RCC 7860 (cell line): ENCODE measurements at regions not wholly inside any gene's neighbourhood (a gene's known extent, or its start where the extent isn't known, plus 50 kb on each side); places are given as distances from the start of the nearest gene placed in this dataset.

Source experiments
- DNase-seq: peaks from one replicate; pipeline ENCODE4 v3.0.0-alpha.2; 2015; ENCODE audit warnings: low spot score
- FAIRE-seq: peaks from 2 replicates; lab custom pipeline; 2012; peaks lifted over from hg19 to GRCh38; lab: Jason Lieb, UNC

DNA sequence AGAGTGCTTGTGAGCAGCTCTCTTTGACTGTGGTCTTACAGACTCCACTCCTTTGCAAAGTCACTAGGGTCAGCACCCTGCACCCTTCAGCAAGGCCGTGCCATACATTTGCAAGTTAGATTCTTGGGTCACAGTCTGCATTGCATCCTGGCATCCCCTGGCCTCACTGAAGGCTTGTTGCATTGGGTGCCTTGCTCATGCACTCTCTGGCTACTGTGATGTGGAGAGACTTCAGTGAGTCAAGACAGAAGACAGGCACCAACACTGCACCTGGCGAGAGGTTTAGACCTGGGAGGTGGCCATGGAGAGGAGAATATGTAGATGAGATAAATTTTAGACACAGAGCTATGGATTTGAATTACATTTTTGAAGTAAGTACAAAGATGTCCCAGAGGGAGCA is 146.4 kb upstream of the COPS8 start:
- DNase-seq (no peak), FAIRE-seq (no peak)

DNA sequence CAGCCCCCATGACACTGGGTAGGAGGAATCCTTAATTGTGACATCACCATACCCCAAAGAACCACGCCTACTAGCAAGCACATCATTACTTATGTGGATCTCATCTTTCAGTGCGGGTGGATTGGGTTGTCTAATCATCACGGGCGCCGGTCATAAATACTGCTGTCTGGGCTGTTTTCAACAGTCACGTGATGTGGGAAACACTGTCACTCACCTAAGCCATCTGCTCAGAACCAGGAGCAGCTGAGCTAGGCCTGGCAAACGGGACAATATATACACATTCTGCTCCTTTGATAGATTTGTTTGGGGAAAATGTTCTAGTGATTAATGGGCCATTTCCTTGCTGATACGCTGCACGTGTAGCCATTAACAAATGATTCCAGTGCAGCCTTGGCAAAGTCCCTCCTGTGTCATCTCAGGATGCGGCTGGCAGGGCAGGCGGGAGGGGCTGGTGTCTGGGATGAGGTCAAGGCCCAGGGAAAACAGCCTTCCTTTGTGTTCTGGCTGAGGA is 145.9 kb upstream of the COPS8 start:
- DNase-seq (no peak), FAIRE-seq (no peak)

DNA sequence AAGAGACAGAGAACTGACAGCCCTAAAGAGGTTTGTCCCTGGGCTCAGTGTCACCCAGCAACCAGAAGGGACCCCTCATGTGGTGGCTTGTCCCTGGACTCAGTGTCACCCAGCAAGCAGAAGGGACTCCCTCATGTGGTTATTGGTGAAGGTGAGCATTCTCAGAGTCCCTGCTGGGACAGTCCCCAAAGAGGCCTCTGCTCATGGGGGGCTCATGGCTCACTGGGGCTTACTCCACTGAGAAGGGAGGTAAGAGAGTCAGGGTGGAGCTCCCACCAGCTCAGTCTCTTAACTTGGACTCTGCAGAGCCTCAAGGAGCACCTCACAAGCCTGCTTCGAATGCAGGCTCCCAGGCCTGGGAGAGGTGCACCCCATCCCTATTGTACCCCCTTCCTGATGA is 145.2 kb upstream of the COPS8 start:
- FAIRE-seq (no peak), DNase-seq (no peak)

DNA sequence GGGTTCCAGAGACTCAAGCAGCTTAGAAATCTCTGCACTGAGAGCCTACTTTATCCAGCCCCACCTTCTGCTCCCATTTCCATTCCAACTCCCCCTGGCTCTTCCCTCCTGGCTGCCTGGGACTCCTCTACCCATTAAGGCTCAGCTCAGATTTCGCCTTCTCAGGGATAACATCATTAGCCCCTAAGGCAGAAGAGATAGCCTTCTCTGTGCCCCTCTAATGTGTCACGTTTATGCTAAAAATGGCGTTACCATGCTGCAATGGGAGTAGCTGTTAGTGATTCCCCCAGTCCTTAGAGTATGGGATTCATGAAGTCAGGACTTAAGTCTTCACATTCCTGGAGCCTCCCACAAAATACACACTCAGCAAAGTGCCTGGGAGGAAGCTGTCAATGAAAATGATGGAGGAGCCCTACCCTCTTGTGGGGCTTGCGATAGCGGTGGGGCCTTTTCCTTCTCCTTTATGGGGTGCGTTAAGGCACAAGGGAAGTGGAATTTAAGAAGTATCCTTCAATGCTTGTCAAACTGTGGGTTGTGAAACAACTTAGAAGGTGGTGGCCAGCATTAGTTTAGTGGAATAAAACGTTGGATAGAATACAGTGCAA is 144.7 kb upstream of the COPS8 start:
- no peak for FAIRE-seq
- no peak for DNase-seq

DNA sequence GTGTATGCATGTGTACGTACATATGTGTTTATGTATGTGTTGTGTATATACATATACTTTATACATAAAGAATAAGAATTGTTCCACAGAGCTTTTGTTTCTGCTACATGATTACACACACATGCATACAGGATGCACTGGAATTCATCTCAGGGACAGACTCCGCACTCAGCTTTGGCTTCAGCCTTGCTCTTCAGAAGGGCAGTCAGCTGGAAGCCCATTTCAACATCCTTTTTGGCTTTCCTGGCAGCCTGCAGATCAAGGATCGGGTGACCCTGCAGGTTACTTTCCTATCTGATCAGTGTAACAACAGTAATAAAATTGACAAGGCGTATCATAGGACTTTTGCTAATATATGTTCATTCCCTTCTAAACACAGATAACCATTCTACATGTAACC is 144.1 kb upstream of the COPS8 start:
- DNase-seq = no peak
- FAIRE-seq = no peak

DNA sequence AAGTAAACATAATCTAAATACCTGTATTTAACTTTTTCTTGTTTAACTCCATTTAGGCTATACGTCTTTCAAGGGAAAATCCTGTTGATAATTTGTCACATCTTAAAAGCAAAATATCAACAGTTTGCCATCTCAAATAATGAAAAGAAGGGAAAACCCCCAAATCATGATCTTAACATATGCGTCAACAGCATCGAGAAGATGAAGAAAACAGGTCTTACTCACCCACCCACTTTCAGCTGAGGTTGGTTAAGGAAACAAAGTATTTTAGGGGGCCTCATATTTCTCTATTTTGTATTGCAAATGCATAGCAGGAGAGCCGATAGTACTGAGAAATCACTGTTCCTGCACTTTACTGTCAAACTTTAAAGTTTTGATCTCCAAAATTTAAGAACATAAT is 143.1 kb upstream of the COPS8 start:
- no peak for DNase-seq
- no peak for FAIRE-seq

DNA sequence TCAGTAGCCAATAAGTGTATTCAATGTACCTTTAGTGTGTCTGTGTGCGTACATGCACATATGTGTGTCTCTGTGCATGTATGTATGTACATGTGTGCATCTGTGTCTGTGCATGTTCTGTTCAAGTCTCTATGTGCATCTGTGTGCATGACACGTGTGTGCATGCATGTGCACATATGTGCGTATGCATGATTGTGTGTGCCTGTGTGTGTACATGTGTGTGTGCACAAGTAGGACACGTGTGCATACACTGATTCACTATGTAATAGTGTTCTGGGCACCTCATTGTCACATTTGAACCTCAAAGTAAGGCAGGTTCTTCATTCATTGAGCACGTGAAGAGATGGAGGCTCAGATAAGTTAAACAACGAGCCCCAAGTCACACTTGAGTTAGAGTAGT is 142.6 kb upstream of the COPS8 start:
- no peak for DNase-seq
- no peak for FAIRE-seq

DNA sequence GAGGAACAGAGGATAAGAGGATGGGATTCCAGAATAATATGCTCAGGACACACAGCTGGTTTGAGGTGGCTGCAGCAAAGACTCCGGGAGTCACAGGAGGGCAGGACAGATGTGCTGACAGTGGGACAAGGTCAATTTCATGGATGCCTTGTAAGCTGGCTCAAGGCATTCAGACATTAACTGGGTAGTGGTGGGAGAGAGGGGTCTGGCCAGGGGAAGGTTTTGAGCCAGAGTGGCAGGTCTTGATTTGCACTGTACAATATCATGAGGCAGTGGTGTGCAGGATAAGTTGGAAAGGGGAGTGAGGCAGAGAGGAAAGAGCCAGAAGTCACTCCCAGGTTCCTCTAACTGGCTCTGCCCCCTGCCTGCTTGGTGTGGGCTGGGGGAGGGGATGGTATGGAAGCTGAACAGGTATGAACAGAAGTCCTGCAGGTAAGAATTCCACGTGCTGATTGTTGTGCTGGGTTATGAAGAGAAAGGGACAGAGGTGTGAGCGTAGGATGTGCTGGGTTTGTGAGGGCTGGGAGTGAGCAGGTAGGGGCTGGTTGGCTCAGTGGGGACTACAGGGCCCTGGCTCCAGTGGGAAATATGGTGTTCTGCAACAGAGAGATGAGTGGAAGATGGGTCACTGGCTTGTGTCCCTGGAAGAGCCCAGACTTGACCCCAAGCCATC is 141.7 kb upstream of the COPS8 start:
- FAIRE-seq = no peak
- no peak for DNase-seq

DNA sequence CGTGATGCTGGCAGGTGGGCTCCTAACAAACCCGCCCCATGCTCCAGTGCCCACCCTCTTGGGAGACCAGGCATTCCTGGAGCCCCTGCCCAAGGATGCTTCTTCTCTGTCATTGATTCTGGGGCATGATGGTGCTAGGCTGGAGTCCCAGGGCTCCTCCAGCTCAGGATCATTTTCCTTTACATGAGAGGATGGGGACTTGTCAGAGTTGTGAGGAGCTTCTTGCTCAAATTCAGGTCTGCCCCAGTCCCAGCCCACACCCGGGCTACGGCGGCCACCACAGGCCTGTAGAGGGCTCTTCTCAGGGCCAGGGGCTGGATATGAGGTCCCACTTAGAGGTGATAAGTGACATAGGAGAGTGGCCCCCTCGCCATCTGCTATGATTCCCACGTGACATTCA is 141.1 kb upstream of the COPS8 start:
- DNase-seq (no peak), FAIRE-seq (no peak)

DNA sequence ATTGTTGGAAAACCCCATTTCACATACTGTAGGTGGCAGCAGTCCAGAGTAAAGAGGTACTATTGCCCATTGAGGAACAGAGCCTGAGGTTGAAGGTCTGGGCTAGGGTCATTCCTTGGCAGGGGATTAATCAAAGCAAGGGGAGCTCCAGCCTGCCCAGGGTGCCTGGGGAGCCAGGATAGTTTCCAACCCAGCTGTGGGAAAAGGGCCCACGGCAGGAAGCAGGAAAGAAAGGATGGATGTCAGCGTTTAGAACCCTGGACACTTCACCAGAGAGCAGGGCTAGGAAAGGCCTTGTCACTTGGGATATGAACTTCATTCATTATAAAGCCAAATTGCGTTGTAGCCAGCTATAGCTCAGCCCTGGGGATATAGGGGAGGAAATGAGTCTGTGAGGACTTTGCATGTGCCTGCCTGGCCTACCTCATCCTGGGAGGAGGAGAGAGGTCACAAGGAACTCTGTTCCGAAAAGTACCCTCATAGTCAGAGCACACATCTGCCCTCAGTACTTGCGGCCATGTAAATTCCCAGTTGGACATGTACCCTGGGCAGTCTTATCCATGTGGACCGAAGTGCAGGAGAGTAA is 140.2 kb upstream of the COPS8 start:
- FAIRE-seq (no peak), DNase-seq (no peak)

DNA sequence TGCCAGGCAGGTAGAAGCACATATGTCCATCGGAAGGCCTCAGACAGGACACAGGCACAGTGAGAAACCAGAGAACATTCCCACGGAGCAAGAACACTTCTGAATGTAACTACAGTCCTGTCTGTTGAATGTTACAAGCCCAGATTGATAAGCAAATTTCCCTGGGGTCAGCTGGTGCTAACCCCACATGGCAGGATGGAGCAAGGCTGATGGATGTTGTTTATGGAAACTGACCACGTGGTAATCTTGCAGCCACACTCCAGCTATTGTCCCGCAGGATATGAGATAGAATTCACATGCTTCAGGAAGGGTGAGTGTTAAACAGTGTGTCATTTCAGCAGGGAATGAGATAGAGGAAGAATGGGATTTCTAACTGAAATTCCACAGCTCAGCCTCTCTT is 138.8 kb upstream of the COPS8 start:
- DNase-seq = no peak
- FAIRE-seq = no peak

DNA sequence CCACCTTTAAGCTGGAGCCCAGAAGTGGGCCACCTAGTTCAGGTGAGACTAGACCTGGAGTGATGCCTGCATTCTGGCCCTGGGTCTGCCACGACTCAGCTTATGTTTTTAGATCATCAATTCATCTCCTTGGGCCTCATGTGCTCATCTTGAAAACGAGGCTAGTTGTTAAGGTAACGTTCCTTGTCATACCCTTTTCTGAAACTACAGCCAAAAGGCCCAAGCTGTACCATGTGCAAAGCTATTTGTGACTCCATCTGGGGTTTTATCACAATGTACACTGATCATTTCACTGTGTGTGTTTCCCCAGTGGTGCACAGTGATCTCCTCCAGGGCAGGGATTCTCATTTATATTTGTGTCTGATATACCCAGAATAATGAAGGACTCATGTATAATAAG is 138.4 kb upstream of the COPS8 start:
- DNase-seq (no peak), FAIRE-seq (no peak)

DNA sequence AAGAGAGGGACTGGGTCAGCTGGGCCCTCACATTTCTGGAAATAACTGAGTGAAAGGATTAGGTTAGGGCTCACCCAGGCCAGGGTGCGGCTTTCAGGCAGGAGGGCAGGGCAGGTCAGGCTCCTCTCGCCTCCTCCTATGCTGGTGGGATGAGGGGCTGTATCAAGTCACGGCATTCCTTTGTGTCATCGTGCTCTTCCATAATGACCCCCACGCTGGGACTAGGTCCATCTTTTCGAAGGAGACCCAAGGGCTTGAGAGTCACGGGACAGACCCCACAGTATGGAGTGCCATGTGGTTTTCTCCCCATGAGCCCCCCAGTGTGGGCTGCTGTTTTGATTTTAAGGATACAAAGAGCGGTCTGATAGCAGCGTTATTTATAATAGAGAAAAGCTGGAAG is 137.8 kb upstream of the COPS8 start:
- FAIRE-seq (no peak), DNase-seq (no peak)

DNA sequence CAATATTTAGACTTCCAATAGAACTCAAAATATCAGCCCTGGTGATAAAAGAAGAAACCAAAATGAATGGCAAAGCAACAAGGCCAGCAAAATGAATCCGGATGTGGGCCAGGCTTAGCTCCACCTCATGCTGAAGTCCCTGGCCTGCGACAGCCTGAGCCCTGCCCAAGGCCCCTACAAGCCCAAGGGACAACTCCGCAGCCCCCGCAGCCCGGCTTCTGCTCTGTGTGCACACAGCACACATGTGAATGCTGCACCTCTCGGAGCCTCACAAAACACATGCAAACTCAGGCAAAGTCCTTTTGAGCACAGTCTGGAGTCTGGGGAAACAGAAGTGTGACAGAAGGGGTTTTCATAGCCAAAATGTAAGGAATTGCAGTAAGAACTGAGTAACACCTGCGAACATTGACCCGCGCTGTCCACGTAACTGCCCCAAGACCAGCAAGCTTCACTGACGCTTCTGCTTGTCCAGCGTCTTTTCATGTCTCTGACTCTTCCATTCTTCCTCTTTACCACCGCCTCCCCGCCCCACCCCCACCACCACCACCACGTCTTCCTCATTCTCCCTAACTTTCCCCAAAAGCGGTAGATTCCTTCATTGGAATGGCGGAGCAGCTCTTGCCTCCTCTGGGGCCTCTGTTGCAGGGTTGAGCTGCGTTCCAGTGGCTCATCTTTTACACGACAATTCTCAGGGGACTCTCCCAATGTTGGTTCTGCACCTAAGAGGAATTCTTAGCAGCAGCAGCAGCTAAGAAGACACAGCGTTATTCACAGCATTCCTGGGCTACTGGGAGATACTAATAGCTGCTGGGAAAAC is 136.4 kb upstream of the COPS8 start:
- FAIRE-seq (no peak), DNase-seq (no peak)

DNA sequence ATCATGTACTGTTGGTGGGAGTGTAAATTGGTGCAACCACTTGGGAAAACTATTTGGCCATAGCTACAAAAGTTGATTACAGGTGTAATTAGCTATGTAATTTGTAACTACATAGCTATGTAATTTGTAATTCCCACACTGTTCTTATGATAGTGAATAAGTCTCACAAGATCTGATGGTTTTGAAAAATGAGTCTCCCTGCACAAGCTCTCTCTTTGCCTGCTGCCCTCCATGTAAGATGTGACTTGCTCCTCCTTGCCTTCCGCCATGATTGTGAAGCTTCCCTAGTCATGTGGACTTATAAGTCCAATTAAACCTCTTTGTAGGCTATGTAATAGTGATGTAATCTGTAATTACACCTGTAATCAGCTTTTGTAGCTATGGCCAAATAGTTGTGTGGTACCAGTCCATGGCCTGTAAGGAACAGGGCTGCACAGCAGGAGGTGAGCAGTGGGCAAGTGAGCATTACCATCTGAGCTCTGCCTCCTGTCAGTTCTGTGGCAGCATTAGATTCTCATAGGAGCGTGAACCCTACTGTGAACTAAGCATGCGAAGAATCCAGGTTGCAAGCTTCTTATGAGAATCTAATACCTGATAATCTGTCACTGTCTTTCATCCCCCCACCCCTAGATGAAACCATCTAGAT is 133.7 kb upstream of the COPS8 start:
- DNase-seq = no peak
- FAIRE-seq = no peak

DNA sequence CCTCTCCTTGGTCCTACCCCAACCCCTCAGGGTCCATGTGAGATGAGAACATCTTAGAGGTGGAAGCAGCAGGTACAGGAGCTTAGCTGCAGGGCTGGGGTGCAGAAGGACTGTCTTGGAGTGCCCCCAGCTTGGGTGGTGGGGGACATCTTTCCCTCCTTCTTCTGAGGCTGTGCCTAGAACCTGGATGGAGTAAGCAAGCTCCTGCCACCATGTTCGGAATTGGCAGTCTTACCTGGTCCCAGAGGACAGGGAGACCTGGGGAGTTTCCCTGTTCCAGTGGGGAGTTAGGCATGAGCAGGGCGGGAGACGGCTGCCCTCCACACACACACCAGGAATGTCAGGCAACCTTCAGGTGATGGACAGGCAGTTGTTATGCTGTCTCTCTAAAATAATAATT is 131.0 kb upstream of the COPS8 start:
- FAIRE-seq (no peak), DNase-seq (no peak)

DNA sequence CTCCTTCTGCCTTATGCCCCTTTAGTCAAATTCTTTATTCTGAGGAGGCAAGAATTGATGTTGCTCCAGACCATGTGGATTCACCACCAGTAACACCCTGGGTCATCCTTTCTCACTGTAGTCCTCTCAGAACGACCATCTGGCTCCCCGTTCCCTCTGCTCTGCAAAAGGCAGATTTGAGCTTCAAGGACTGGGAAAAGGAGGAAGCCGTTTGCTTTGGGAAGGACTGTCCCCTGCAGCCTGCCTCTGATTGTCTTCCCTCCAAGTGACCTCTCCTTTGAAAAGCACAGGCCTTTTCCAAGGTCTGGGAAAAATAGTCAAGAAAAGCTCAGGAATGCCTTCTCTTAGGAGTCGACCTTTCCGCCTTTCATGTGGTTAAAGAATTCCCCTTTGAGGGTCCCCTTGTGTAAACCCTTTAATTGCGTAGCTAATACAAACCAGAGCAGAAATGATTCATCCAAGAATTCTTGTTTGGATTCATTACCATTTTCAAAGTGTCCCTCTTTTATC is 130.1 kb upstream of the COPS8 start:
- DNase-seq (no peak), FAIRE-seq (no peak)

DNA sequence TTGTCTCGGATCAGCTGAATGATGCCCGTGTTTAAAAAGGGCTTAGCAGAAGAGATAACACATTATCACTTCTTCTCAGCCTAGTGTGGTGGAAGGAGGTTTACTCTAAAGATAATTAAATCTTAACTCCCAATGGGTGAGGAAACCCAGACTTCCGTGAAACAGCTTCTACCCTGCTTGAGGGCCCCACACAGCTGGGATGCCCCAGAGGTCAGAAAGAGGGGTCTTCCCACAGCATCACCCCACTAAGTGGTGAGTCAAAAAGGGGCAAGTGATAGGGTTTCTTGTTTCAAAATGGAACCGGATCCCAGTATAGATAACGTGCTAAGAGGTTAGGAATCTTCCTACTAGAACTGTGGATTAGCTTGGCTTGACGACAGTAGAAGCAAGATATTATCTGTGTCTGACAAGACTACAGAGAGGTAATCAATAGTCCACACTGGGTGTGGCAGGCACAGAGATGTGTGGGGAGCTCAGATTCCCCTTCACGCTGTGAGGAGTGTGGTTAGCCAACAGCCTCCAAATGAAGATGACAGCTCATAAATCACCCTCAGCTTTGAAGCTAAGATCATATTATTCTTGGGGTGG is 129.6 kb upstream of the COPS8 start:
- FAIRE-seq = no peak
- DNase-seq = no peak

DNA sequence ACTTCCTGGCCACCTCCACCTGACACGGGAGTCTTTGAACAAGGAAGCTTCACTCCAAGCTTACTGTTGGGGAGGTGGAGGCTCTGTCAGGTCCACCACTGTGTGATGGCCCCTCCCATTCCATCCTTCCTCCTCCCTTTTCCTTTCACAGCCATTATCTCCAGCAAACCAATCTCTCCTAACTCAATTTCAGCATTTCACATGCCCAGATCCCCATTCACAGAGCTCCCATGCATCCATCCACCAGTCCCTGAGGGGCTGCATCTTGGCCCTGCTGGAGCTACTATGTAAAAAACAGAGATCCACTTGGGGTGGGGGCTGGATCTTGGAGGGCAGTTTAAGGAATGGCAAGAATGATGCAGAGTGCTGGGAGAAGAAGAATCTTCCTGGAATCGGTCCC is 129.0 kb upstream of the COPS8 start:
- DNase-seq (no peak), FAIRE-seq (no peak)

DNA sequence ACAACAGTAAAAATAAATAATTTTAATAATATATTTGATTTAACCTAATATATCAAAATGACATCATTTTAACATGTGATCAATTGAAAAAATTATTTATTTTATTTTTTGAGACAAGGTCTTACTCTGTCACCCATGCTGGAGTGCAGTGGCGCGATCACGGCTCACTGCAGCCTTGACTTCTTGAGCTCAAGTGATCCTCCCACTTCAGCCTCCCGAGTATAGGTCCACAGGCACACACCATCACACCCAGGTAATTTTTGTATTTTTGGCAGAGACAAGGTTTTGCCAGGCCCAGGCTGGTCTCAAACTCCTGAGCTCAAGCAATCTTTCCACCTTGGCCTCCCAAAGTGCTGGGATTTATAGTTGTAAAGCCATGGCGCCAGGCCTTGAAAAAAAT is 126.7 kb upstream of the COPS8 start:
- FAIRE-seq = no peak

DNA sequence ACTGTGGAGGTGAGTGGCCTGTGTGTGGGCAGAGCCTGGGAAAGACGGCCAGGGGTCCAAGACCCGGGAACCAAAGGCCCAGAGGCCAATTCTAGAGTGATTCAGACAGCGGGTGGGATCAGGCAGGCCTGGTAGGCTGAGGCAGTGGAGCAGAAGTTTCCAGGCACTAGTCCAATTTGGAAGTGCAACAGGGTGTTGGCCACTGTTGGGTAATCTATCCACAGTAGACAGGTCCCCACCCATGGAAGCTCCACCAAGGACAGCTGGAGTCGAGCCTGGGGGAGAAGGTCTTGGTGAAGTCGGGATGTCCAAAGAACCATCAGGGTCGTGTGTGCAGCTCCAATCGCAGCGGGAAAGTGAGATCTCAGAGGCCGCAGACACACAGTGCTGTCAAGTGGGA is 125.8 kb upstream of the COPS8 start:
- FAIRE-seq (no peak), DNase-seq (no peak)

More for the DNA sequence above, 126.7 kb upstream of the COPS8 start:
- no peak for DNase-seq
